HUDEP-2 (cell line): ENCODE measurements at regions not wholly inside any gene's neighbourhood (a gene's known extent, or its start where the extent isn't known, plus 50 kb on each side); places are given as distances from the start of the nearest gene placed in this dataset.
"Not testable (repeated sequence)": the region's sequence is repeated elsewhere in the genome, so short reads cannot be mapped to it uniquely, and the experiment has no call there.

ENCODE experiments used
- DNase-seq, 76 experiments: peaks; one replicate each; lab custom pipeline; 2025; ENCODE audit not compliant: unreplicated experiment in 76 of 76; lab: John Stamatoyannopoulos, UW

- no peak for DNase-seq
Measured at GRCh38 chr2:55811048-55811447, 112.5 kb downstream of the EFEMP1 start.

GRCh38 chr2:55810622-55811020, 113.0 kb downstream of the EFEMP1 start:
- DNase-seq: no peak

DNA sequence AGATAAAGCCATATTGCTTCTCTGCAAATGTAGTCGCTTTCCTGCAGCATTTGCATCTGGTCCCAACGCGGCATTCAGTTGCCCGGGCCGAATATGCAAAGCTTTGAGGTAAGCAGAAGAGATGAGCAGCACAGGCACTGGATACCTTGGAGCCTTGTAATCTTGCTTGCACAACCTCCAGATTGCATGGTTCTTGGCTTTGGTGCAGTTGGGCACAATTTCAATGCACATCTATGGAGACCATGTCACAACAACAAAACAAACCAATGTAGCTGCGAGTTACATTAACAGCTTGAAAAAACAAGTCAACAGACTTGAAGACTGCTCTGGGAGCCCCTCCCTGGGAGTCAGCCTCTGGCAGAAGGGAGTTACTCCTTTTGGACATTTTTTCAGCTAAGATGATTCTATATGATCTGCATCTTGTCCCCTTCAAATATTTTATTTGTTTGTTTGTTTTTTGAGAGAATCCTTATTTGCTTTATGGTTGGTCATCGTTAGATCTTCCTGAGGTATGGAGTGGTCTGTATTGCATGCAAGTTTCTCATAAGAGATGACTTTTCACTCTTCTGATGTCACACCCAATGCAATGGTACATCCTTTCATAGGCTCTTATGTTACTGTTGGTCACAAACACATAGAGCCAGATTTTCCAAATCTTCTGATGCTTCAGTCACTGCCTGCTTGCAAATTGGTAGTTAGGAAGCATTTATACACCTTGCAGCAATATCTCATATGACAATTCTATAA, 113.5 kb downstream of the EFEMP1 start:
- DNase-seq: no peak

DNA sequence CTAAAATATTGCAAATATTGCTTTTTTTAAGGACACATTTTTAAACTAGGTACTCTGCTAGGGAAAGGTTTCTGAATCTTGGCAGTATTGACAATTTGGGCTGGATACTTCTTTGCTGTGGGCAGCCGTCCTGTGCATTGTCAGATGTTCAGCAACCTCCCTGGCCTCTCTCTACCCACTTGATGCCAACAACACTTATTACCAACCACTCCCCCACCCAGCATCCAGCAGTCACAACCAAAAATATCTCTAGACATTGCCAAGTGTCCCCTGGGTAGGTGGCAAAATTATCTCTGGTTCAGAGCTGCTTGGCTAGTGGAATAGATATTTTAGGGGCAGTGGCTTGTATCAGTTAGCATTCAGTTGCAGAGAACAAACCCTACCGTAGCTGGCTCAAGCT, 114.3 kb upstream of the PNPT1 start:
- no peak for DNase-seq

DNA sequence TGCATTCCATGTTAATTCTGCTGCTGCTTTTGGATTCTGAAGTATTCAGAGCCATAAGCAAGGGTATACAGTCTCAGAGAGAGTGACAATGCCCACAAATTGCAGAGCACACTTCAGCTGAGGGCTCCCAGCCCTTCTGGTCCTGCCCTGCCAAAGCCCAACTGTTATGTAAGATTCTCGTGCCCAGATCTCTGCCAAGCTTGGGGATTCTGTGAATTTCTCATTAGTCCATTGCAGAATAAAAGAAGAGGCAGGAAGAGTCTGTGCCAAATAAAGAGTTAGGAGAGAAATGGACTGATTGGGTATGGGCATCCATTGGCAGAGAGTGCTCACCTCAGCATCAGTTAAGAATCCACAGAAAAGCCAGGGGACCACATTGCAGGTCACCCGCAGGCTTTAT, 112.0 kb upstream of the PNPT1 start:
- no peak for DNase-seq

DNA sequence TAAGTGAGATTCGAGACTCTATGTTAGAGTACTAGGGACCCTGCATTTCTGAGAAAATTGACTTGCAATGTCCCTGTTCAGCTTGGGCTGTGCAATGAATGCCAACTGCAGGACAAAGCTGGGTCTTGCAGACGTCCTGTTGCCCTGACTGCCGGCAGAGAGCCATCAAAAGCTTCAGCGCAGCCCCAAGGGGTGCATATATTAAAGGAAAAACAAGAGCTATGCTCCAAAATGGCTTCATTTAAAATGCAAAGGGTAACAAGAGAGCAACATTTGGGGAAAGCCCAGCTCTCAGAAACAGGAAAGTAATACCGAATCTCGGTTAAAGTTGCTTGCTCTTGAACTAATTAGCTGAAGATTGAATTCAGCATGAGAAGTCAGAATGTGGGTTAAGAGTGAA, 110.9 kb upstream of the PNPT1 start:
- DNase-seq: no peak

DNA sequence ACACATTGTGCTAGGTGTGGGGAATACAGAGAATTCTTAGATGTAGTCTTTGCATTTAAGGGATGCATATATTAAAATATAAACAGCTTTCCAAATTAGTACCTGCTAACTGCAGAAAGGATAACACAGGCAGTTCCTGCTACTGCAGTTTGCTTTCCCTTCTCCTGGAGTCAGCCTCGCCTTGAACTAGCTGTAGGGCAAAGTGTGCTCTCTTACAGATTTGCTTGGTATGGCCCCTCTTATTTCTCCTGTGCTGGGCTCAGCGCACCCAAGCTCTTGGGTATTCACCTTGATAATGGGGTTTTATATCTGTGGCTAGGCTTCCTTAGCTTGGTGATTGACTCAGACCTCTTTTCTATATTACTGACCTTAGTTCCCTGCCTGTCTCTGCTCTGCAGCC, 108.4 kb upstream of the PNPT1 start:
- no peak for DNase-seq

DNA sequence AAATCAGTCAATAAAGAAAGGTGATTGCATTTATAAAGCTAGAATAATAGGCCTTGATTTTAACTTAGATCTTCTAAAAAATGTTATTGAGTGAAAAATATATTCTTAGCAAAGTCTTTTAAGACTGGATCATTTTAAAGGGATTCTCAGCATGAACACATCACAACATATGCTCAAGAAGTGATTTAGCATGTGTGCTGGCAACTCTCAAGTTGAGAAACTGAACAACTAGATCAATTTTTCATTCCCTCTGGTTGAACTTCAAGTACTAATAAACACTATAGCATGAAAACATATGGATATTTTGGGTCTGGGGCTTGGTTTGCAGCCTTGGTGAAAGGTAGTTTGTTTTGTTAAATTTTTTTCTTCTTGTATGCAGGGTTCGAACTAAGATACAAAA, 107.8 kb upstream of the PNPT1 start:
- no peak for DNase-seq

DNA sequence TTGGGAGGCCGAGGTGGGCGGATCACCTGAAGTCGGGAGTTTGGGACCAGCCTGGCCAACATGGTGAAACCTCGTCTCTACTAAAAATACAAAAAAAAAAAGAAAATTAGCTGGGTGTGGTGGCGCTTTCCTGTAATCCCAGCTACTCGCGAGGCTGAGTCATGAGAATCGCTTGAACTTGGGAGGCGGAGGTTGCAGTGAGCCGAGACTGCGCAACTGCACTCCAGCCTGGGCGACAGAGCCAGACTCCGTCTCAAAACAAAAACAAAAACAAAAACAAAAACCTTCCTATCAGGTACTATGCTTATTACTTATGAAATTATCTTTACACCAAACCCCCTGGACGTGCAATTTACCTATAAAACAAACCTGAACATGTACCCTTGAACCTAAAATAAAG, 106.0 kb upstream of the PNPT1 start:
- DNase-seq: not testable (repeated sequence)

- DNase-seq: no peak
Measured at GRCh38 chr2:55796121-55796520, 102.5 kb upstream of the PNPT1 start.

GRCh38 chr2:55793602-55794001, 100.0 kb upstream of the PNPT1 start:
- DNase-seq: not testable (repeated sequence)

GRCh38 chr2:55786280-55786679, 92.6 kb upstream of the PNPT1 start:
- DNase-seq: no peak

GRCh38 chr2:55783751-55784150, 90.1 kb upstream of the PNPT1 start:
- DNase-seq: not testable (repeated sequence)

DNA sequence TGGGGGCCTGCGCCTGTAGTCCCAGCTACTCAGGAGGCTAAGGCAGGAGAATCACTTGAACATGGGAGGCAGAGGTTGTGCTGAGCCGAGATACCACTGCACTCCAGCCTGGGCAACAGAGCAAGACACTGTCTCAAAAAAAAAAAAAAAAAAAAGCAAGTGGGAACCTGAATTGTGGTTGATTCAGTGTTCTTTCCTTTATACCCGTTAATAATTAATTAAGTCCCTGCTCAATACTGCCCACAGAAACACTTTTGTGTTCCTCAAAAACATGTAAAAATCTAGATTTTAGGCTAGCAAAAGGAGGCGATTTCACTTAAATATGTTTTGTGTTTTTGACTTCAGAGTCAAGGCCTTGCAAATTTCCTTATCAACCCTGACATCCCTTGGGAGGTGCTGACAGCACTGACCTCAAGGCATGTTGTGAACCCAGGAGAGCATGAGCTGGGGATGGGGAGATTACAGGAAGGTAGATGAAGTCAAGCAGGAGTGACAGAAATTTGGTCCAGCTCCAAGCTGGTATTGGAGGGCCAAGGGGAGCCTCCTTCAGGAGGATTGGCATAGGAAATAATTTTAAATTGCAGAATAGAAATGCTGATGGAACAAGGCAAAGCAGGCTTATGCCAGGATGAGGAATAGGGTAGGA, 89.0 kb upstream of the PNPT1 start:
- DNase-seq: no peak

DNA sequence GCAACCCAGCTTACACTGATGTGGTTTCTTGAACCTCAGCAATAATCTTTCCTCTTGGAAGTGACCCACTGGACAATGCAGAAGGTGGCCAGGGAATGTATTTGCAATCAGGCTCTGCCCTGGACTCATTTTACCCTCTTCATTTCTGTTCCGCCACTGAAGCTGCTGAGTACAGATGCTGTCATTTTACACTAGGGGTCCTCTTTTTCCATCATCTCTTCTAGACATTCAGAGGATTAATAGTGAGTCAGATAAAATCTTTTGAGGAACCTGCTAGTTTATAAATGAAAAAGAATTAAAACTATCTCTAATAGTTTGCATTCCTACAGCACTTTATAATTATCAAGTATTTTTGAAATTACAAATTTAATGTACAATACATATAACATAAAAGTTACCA, 87.9 kb upstream of the PNPT1 start:
- no peak for DNase-seq

DNA sequence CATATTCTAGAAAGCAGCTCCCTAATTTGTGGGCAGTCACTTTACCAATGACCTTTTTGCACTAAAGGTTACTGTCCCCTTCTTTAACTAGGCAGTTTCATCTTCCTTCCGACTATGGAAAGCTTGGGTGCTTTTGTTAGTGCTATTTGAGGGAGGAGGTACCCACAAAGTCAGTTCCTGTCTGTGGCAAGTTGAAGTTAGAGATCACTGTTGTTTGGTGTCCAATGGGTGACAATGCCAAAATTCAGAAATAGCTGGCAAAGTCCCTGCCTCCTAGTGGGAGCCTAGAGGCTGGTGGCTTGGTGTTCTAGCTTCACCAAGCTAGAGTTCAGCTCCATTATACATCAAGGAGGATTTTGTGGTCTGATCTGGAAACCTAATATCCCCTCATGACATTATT, 87.1 kb upstream of the PNPT1 start:
- DNase-seq: no peak

GRCh38 chr2:55779459-55780421, 86.1 kb upstream of the PNPT1 start:
- no peak for DNase-seq

- DNase-seq: no peak
Measured at GRCh38 chr2:55776966-55777365, 83.3 kb upstream of the PNPT1 start.

GRCh38 chr2:55776479-55776878, 82.8 kb upstream of the PNPT1 start:
- no peak for DNase-seq

DNA sequence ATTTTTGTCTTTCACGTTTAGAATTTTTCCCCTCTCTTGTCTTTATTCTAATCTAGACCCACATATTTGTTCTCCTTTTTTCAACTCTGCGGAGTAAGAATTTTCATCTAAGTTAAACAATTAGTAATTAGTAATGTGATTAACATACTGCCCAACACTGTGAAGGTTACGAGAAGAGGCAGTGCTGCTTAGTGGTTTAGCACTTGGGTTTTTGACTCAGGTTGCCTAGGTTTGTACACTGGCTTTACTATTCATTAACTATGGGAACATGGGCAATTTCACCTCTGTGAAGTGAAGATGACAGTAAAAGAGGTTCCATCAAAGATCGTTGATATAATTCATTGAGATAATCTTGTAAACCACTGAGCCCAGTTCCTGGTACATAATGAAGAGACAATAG, 82.2 kb upstream of the PNPT1 start:
- no peak for DNase-seq

DNA sequence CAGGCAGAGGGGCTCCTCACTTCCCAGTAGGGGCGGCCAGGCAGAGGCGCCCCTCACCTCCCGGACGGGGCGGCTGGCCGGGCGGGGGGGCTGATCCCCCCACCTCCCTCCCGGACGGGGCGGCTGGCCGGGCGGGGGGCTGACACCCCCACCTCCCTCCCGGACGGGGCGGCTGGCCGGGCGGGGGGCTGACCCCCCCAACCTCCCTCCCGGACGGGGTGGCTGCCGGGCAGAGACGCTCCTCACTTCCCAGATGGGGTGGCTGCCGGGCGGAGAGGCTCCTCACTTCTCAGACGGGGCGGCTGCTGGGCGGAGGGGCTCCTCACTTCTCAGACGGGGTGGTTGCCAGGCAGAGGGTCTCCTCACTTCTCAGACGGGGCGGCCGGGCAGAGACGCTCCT, 80.0 kb upstream of the PNPT1 start:
- DNase-seq: not testable (repeated sequence)
